Small intestine (tissue), 7 donors: ENCODE measurements at regions not wholly inside any gene's neighbourhood (a gene's known extent, or its start where the extent isn't known, plus 50 kb on each side); places are given as distances from the start of the nearest gene placed in this dataset.
A peak's percentile ranks its signal among the peaks of the same experiment; 100 is the strongest.

ENCODE experiments used
- DNase-seq, 2 donors: peaks; one replicate each; pipeline versions ENCODE4 v3.0.0 to v3.0.0-alpha.2; 2013
- FAIRE-seq: peaks from 2 replicates; lab custom pipeline; 2012; peaks lifted over from hg19 to GRCh38; lab: Jason Lieb, UNC
- H3K27ac ChIP-seq, 3 donors: one replicate each; pipeline ENCODE4 v1.5.1; 2013; ENCODE audit warnings: low read length in 2 of 3, mild to moderate bottlenecking in 2 of 3, control low read depth in 1 of 3, inconsistent platforms in 1 of 3, low read depth in 1 of 3, moderate library complexity in 1 of 3
- H3K27me3 ChIP-seq, 3 donors: one replicate each; pipeline ENCODE4 v1.6.1; 2013; ENCODE audit warnings: low read length in 3 of 3, inconsistent platforms in 1 of 3; ENCODE audit not compliant: control insufficient read depth in 3 of 3, insufficient read depth in 3 of 3
- H3K36me3 ChIP-seq, 3 donors: one replicate each; pipeline ENCODE4 v1.6.1; 2013; ENCODE audit warnings: low read length in 3 of 3, inconsistent platforms in 1 of 3, low read depth in 1 of 3, mild to moderate bottlenecking in 1 of 3, moderate library complexity in 1 of 3; ENCODE audit not compliant: control insufficient read depth in 3 of 3, insufficient read depth in 2 of 3
- H3K4me1 ChIP-seq, 3 donors: one replicate each; pipeline ENCODE4 v1.6.1; 2013; ENCODE audit warnings: low read length in 2 of 3, inconsistent platforms in 1 of 3, low read depth in 1 of 3, mild to moderate bottlenecking in 1 of 3, moderate library complexity in 1 of 3; ENCODE audit not compliant: control insufficient read depth in 3 of 3, insufficient read depth in 2 of 3
- H3K4me3 ChIP-seq, 3 donors: one replicate each; pipeline ENCODE4 v1.5.1; 2013; ENCODE audit warnings: low read length in 3 of 3, control low read depth in 1 of 3, inconsistent platforms in 1 of 3, low read depth in 1 of 3, mild to moderate bottlenecking in 1 of 3, moderate library complexity in 1 of 3
- H3K9me3 ChIP-seq, 2 donors: one replicate each; pipeline ENCODE4 v1.6.1; 2013; ENCODE audit warnings: low read depth in 1 of 2, low read length in 1 of 2; ENCODE audit not compliant: control insufficient read depth in 2 of 2, insufficient read depth in 1 of 2
- WGBS, 3 donors: extraction: QIAGEN DNeasy Blood & Tissue Kit; methylation state at CpG; one replicate each; pipeline ENCODE4 v1.1.7; 2013; 5-methylcytosine and 5-hydroxymethylcytosine counted together
- donor health status: healthy with polysubstance abuse.
- donor health status: control.
- donor health status: control.
- donor health status: Bipolar disorder and iron deficiency.
- donor health status: healthy.

GRCh38 chr1:5645929-5646328 lies 346.3 kb downstream of the NPHP4 start:
- DNase-seq, result no peak
- no peak for FAIRE-seq
- WGBS, 3 donors, result 67 to 79% (median 71%) methylated on average over 6 of the region's 6 CpGs

GRCh38 chr1:5645135-5645399 lies 347.2 kb downstream of the NPHP4 start:
- no peak overlapping the region for H3K27ac ChIP-seq
- FAIRE-seq, result no peak
- H3K4me1 ChIP-seq, result no peaks in the 10 kb centered on the region
- H3K27me3 ChIP-seq, result peaks cover 0 to 3% (median 0%) of the 10 kb centered on the region in 3 donors
- no peak overlapping the region for H3K4me3 ChIP-seq
- WGBS, 3 donors, result 46 to 62% (median 58%) methylated on average over 5 of the region's 5 CpGs
- no peak for DNase-seq
- H3K9me3 ChIP-seq, result no peaks in the 10 kb centered on the region
- H3K36me3 ChIP-seq, result no peaks in the 10 kb centered on the region

More at GRCh38 chr1:5645929-5646328, 346.3 kb downstream of the NPHP4 start:
- no peaks in the 10 kb centered on the region for H3K36me3 ChIP-seq
- H3K9me3 ChIP-seq, result no peaks in the 10 kb centered on the region
- H3K4me3 ChIP-seq, result no peak overlapping the region
- H3K27ac ChIP-seq, result no peak overlapping the region
- H3K27me3 ChIP-seq, result no peaks in the 10 kb centered on the region
- H3K4me1 ChIP-seq, result no peaks in the 10 kb centered on the region

DNA sequence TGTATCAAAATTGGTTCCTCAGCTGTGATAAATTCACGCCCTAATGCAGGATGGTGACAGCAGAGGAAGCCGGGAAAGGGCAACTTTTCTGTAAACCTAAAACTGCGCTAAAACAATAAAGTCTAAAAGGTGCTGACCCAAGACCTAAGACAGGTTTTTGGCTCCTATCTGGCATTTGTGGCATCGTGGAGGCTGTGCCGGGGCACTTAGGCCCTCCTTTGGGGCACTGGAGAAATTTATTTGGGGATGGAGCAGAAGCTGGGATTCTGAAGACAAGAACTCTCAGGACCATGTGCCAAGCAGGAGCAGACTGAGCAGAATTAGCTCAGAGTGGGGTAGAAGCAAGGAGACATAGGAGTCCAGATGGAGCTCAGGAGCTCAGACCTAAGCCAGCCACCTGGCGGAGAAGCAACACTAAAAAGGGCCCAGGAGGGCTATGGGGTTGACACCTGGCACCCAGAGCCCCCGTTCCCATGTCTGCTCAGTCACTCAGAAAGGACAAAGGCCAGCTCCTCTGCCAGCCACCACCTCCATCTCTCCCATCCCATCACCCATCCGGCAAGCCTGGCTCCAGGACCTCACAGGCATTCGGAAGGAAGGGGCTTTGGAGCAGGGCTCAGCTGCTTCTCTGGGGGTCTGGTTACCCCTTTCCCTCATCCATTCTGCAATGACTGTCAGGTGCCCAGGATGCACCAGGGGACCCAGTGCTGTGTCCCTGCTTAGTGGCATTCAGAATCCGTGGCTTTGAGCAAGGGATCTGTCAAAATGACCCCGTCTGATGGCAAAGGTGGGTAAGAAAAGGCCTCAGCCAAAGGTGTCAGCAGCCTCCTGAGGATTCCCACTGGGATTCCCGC lies 347.7 kb downstream of the NPHP4 start:
- FAIRE-seq (no peak), DNase-seq (no peak)
- no peaks in the 10 kb centered on the region for H3K36me3 ChIP-seq
- no peak overlapping the region for H3K27ac ChIP-seq
- H3K4me3 ChIP-seq, result no peak overlapping the region
- H3K4me1 ChIP-seq, result no peaks in the 10 kb centered on the region
- WGBS, 3 donors, result 79 to 86% (median 84%) methylated on average over 12 of the region's 12 CpGs
- no peaks in the 10 kb centered on the region for H3K9me3 ChIP-seq
- peaks cover 0 to 3% (median 0%) of the 10 kb centered on the region in 3 donors for H3K27me3 ChIP-seq

- Histone ChIP-seq H3K36me3 (no peaks in the 10 kb centered on the region), H3K27ac (no peak overlapping the region), H3K27me3 (peaks cover 0 to 5% (median 0%) of the 10 kb centered on the region in 3 donors), H3K4me1 (no peaks in the 10 kb centered on the region), H3K4me3 (no peak overlapping the region), H3K9me3 (no peaks in the 10 kb centered on the region)
- FAIRE-seq (no peak), DNase-seq (no peak)
- 74 to 83% (median 77%) methylated on average over 15 of the region's 15 CpGs for WGBS, 3 donors
Observed at GRCh38 chr1:5643360-5644107, 348.7 kb downstream of the NPHP4 start.

DNA sequence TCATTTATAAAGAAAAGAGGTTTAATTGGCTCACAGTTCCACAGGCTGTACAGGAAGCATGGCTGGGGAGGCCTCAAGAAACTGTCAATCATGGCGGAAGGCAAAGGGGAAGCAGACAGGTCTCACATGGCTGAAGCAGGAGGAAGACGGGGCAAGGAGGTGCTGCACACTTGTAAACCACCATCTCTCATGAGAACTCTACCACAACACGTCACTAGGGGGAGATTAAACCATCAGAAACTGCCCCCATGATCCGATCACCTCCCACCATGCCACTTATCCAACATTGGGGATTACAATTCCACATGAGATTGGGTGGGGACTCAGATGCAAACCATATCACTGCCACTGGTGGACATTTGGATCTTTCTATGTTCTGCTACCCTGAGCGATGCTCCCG lies 351.4 kb downstream of the NPHP4 start:
- H3K4me3 ChIP-seq, result no peak overlapping the region
- no peak for DNase-seq
- H3K4me1 ChIP-seq, result no peaks in the 10 kb centered on the region
- peaks cover 0 to 5% (median 0%) of the 10 kb centered on the region in 3 donors for H3K27me3 ChIP-seq
- H3K36me3 ChIP-seq, result no peaks in the 10 kb centered on the region
- 48 to 54% (median 54%) methylated on average over 6 of the region's 6 CpGs for WGBS, 3 donors
- FAIRE-seq, result no peak
- H3K9me3 ChIP-seq, result no peaks in the 10 kb centered on the region
- no peak overlapping the region for H3K27ac ChIP-seq

GRCh38 chr1:5639106-5639722 lies 353.0 kb downstream of the NPHP4 start:
- Histone ChIP-seq H3K27ac (no peak overlapping the region), H3K4me3 (no peak overlapping the region), H3K4me1 (no peaks in the 10 kb centered on the region), H3K36me3 (no peaks in the 10 kb centered on the region), H3K27me3 (peaks cover 0 to 5% (median 0%) of the 10 kb centered on the region in 3 donors), H3K9me3 (no peaks in the 10 kb centered on the region)
- DNase-seq (no peak), FAIRE-seq (no peak)
- 42 to 63% (median 51%) methylated on average over 5 of the region's 5 CpGs for WGBS, 3 donors

DNA sequence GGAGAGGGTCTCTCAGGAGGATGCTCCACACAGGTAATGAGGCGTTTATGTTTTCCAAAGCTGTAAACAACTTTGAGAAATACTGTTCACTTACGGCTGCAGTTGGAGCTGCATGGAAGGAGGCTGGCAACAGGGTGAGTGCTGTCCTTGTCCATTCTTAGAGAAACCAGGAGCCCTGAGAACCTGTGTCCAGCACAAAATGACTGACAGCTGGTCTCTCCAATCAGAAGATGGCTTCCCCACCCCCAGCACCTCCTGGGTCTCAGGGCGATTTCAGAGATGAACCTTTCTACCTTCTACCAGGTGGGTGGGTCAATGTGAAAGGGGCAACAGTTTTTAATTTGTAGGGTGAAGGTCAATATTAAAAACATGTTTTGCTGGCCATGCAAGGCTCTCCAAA lies 353.6 kb downstream of the NPHP4 start:
- Histone ChIP-seq H3K4me3 (no peak overlapping the region), H3K4me1 (no peaks in the 10 kb centered on the region), H3K36me3 (no peaks in the 10 kb centered on the region), H3K27me3 (peaks cover 0 to 5% (median 0%) of the 10 kb centered on the region in 3 donors), H3K9me3 (no peaks in the 10 kb centered on the region), H3K27ac (no peak overlapping the region)
- DNase-seq (no peak), FAIRE-seq (no peak)
- WGBS, 3 donors, result 54 to 78% (median 69%) methylated on average over 3 of the region's 3 CpGs

GRCh38 chr1:5637171-5637570 lies 355.1 kb downstream of the NPHP4 start:
- Histone ChIP-seq H3K4me1 (no peaks in the 10 kb centered on the region), H3K4me3 (no peak overlapping the region), H3K36me3 (no peaks in the 10 kb centered on the region), H3K27me3 (peaks cover 0 to 7% (median 0%) of the 10 kb centered on the region in 3 donors), H3K27ac (no peak overlapping the region), H3K9me3 (no peaks in the 10 kb centered on the region)
- 67 to 77% (median 73%) methylated on average over 2 of the region's 2 CpGs for WGBS, 3 donors
- DNase-seq (peak in 1 of 2 donors; percentile 17), FAIRE-seq (no peak)
